HepG2 (cell line): ENCODE measurements at regions not wholly inside any gene's neighbourhood (a gene's known extent, or its start where the extent isn't known, plus 50 kb on each side); places are given as distances from the start of the nearest gene placed in this dataset.

Source experiments
- EP300 ChIP-seq, 3 experiments: sonication (generic) in 1 of 3; formaldehyde crosslinking in 1 of 3; IDR thresholded peaks; 2 replicates each; pipeline versions ENCODE4 v1.5.1 to v1.6.1; 2011 to 2020; ENCODE audit warnings: low read depth in 2 of 3, low read length in 2 of 3, borderline replicate concordance in 1 of 3, improper control_type of control experiment in 1 of 3, mild to moderate bottlenecking in 1 of 3, missing genetic modification reagents in 1 of 3, moderate library complexity in 1 of 3
- ZNF780A ChIP-seq: sonication (generic); formaldehyde crosslinking; IDR thresholded peaks from 2 replicates; pipeline ENCODE4 v1.8.0; 2022; ENCODE audit warnings: mild to moderate bottlenecking, missing genetic modification reagents, moderate library complexity
- TF ChIP-seq, protein P1 (sequence below): sonication (generic); formaldehyde crosslinking; IDR thresholded peaks from 2 replicates; pipeline ENCODE4 v1.5.0; 2020; ENCODE audit warnings: missing genetic modification reagents, mild to moderate bottlenecking, borderline replicate concordance
- TF ChIP-seq, protein P2 (sequence below): sonication (generic); formaldehyde crosslinking; IDR thresholded peaks from 2 replicates; pipeline ENCODE4 v1.8.1; 2022; ENCODE audit warnings: low read depth, mild to moderate bottlenecking, missing genetic modification reagents

DNA sequence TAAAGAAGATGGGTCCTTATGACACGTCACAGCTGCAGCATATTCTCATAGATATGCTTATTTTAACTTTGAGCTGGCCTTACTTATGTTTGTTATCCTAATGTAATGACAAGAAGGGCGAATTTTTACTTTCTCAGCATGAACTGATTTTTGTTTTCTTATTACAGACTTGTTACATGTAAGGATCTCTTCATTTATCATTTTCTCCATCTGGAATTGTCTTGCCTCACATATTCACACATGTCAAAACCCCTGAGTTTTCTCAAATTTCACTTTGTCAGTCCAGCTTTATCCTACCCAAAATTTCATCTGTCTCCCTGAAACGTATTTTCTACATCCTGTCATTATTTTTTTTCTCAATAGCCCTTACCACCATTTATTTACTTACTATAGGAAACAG, 1774.0 kb upstream of the PRR20A start:
- TF ChIP-seq, protein P1, sequence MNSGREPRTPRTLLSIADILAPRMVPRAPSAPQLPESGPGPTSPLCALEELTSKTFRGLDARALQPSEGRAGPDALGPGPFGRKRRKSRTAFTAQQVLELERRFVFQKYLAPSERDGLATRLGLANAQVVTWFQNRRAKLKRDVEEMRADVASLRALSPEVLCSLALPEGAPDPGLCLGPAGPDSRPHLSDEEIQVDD (CRISPR knock-in tag): no peak
- TF ChIP-seq ZNF780A (CRISPR knock-in tag) (no peak), EP300 (IDR thresholded peaks at IDR 0.05; ENCODE audit: low read depth in 2 of 2, low read length in 2 of 2) (no peak), EP300 (CRISPR knock-in tag; IDR thresholded peaks at IDR 0.05; ENCODE audit: borderline replicate concordance) (no peak)
- TF ChIP-seq, protein P2, sequence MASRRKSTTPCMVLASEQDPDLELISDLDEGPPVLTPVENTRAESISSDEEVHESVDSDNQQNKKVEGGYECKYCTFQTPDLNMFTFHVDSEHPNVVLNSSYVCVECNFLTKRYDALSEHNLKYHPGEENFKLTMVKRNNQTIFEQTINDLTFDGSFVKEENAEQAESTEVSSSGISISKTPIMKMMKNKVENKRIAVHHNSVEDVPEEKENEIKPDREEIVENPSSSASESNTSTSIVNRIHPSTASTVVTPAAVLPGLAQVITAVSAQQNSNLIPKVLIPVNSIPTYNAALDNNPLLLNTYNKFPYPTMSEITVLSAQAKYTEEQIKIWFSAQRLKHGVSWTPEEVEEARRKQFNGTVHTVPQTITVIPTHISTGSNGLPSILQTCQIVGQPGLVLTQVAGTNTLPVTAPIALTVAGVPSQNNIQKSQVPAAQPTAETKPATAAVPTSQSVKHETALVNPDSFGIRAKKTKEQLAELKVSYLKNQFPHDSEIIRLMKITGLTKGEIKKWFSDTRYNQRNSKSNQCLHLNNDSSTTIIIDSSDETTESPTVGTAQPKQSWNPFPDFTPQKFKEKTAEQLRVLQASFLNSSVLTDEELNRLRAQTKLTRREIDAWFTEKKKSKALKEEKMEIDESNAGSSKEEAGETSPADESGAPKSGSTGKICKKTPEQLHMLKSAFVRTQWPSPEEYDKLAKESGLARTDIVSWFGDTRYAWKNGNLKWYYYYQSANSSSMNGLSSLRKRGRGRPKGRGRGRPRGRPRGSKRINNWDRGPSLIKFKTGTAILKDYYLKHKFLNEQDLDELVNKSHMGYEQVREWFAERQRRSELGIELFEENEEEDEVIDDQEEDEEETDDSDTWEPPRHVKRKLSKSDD (CRISPR knock-in tag): no peak
